Caco-2 (cell line): ENCODE measurements at regions not wholly inside any gene's neighbourhood (a gene's known extent, or its start where the extent isn't known, plus 50 kb on each side); places are given as distances from the start of the nearest gene placed in this dataset.

Experiments
- BruUV-seq: library from RNA; stranded (reverse); fragments of 400-500 nt; replicated peaks from 2 replicates; lab custom pipeline; 2021; lab: Mats Ljungman, UMichigan
- CTCF ChIA-PET: fragments of 300-600 bp; sonication (Branson Sonifier 250); formaldehyde crosslinking; loops from one replicate; lab custom pipeline; 2022; ENCODE audit warnings: antibody characterized with exemption; lab: Charles Lee
- POLR2A ChIA-PET: fragments of 300-600 bp; sonication (Branson Sonifier 250); formaldehyde crosslinking; loops from one replicate; lab custom pipeline; 2022; ENCODE audit warnings: antibody characterized with exemption; lab: Charles Lee
- DNase-seq, 2 experiments: peaks; one replicate each; pipeline versions ENCODE4 v3.0.0 to v3.0.0-alpha.2; 2020 to 2022
- H3K27me3 ChIP-seq: replicated peaks from 2 replicates; pipeline ENCODE4 v1.6.0; 2011; ENCODE audit warnings: low read length; ENCODE audit not compliant: control insufficient read depth, insufficient read depth
- H3K36me3 ChIP-seq: 2 replicates; pipeline ENCODE4 v1.5.1; 2011; ENCODE audit warnings: low read length; ENCODE audit not compliant: control insufficient read depth, insufficient read depth
- H3K4me1 ChIP-seq: fragments of 250-450 bp; sonication (Bioruptor Pico); 2 replicates; pipeline ENCODE4 v1.5.1; 2020; ENCODE audit warnings: mild to moderate bottlenecking
- H3K4me3 ChIP-seq: 2 replicates; pipeline ENCODE4 v1.5.1; 2011; ENCODE audit warnings: low read depth, mild to moderate bottlenecking, control low read depth, low read length
- H3K9me3 ChIP-seq: fragments of 250-450 bp; sonication (Bioruptor Pico); 2 replicates; pipeline ENCODE4 v1.5.1; 2020; ENCODE audit warnings: mild to moderate bottlenecking, moderate library complexity
- H3K27ac Mint-ChIP-seq: one replicate; pipeline ENCODE4 v1.8.0; 2022; ENCODE audit warnings: mixed read lengths; ENCODE audit not compliant: unreplicated experiment
- H3K27me3 Mint-ChIP-seq: one replicate; pipeline ENCODE4 v1.8.0; 2022; ENCODE audit warnings: mixed read lengths; ENCODE audit not compliant: insufficient read depth, unreplicated experiment
- H3K36me3 Mint-ChIP-seq: one replicate; pipeline ENCODE4 v1.8.0; 2022; ENCODE audit warnings: mild to moderate bottlenecking, mixed read lengths; ENCODE audit not compliant: insufficient read depth, unreplicated experiment
- H3K4me1 Mint-ChIP-seq: one replicate; pipeline ENCODE4 v1.8.0; 2022; ENCODE audit warnings: low read depth, mixed read lengths; ENCODE audit not compliant: unreplicated experiment
- H3K4me3 Mint-ChIP-seq: one replicate; pipeline ENCODE4 v1.8.0; 2022; ENCODE audit warnings: mild to moderate bottlenecking, moderate library complexity, mixed read lengths; ENCODE audit not compliant: unreplicated experiment
- H3K9me3 Mint-ChIP-seq: one replicate; pipeline ENCODE4 v1.8.0; 2022; ENCODE audit warnings: mixed read lengths; ENCODE audit not compliant: unreplicated experiment
- CTCF ChIP-seq, 2 experiments: fragments of 200-600 bp in 1 of 2; IDR thresholded peaks; 1 replicate in 1 of 2; 2 replicates in 1 of 2; pipeline versions ENCODE4 v1.5.1 to v1.8.0; 2011 to 2022; ENCODE audit warnings: antibody characterized with exemption in 1 of 2, control low read depth in 1 of 2, inconsistent platforms in 1 of 2, low read depth in 1 of 2, low read length in 1 of 2, mild to moderate bottlenecking in 1 of 2, moderate library complexity in 1 of 2; ENCODE audit not compliant: insufficient read depth in 1 of 2, severe bottlenecking in 1 of 2, unreplicated experiment in 1 of 2
- intact Hi-C: fragments of 100-400 bp; cut with micrococcal nuclease; formaldehyde crosslinking; loops from one replicate; pipeline ENCODE4 v1.10.0; 2022; ENCODE audit not compliant: unreplicated experiment

GRCh38 chr2:191512216-191512835, 165.6 kb upstream of the NABP1 start:
- no peaks in the 10 kb centered on the region for H3K27me3 ChIP-seq
- ChIA-PET CTCF (no interaction called here), POLR2A (no interaction called here)
- peaks cover 6% of the 10 kb centered on the region for H3K36me3 Mint-ChIP-seq
- no peak for TF ChIP-seq CTCF (IDR thresholded peaks at IDR 0.05; ENCODE audit: insufficient read depth in 1 of 2, low read depth in 1 of 2, low read length in 1 of 2, severe bottlenecking in 1 of 2, unreplicated experiment in 1 of 2)
- no peak overlapping the region for H3K4me3 Mint-ChIP-seq
- no peaks in the 10 kb centered on the region for H3K36me3 ChIP-seq
- no peak for DNase-seq
- H3K27me3 Mint-ChIP-seq, result no peaks in the 10 kb centered on the region
- H3K9me3 Mint-ChIP-seq, result peaks cover 16% of the 10 kb centered on the region
- peaks cover 11% of the 10 kb centered on the region; the same call in 1 of the 2 replicates for H3K9me3 ChIP-seq
- no peak overlapping the region for H3K4me3 ChIP-seq
- peaks cover 15% of the 10 kb centered on the region for H3K4me1 Mint-ChIP-seq
- BruUV-seq, result no TSS peak
- H3K27ac Mint-ChIP-seq, result no peak overlapping the region
- no peaks in the 10 kb centered on the region for H3K4me1 ChIP-seq
- intact Hi-C loops, result no loop called here

- H3K4me1 ChIP-seq, result no peaks in the 10 kb centered on the region
- no peak overlapping the region for H3K27ac Mint-ChIP-seq
- H3K27me3 Mint-ChIP-seq, result no peaks in the 10 kb centered on the region
- no peak for DNase-seq
- no TSS peak for BruUV-seq
- intact Hi-C loops, result no loop called here
- peaks cover under 1% of the 10 kb centered on the region for H3K36me3 Mint-ChIP-seq
- peaks cover 15% of the 10 kb centered on the region for H3K4me1 Mint-ChIP-seq
- ChIA-PET POLR2A (no interaction called here), CTCF (no interaction called here)
- H3K9me3 Mint-ChIP-seq, result peaks cover 11% of the 10 kb centered on the region
- H3K9me3 ChIP-seq, result peaks cover 8% of the 10 kb centered on the region; the same call in 1 of the 2 replicates
- no peak for TF ChIP-seq CTCF (IDR thresholded peaks at IDR 0.05; ENCODE audit: insufficient read depth in 1 of 2, low read depth in 1 of 2, low read length in 1 of 2, severe bottlenecking in 1 of 2, unreplicated experiment in 1 of 2)
- H3K4me3 Mint-ChIP-seq, result no peak overlapping the region
- H3K27me3 ChIP-seq, result no peaks in the 10 kb centered on the region
- H3K36me3 ChIP-seq, result no peaks in the 10 kb centered on the region
- H3K4me3 ChIP-seq, result no peak overlapping the region
Measured at GRCh38 chr2:191512874-191513273, 165.1 kb upstream of the NABP1 start.

GRCh38 chr2:191514613-191515012, 163.3 kb upstream of the NABP1 start:
- ChIA-PET CTCF (no interaction called here), POLR2A (no interaction called here)
- Mint-ChIP-seq H3K27ac (no peak overlapping the region), H3K36me3 (no peaks in the 10 kb centered on the region), H3K4me3 (no peak overlapping the region), H3K9me3 (no peaks in the 10 kb centered on the region), H3K27me3 (no peaks in the 10 kb centered on the region), H3K4me1 (peaks cover 22% of the 10 kb centered on the region)
- no TSS peak for BruUV-seq
- Histone ChIP-seq H3K4me3 (no peak overlapping the region), H3K27me3 (no peaks in the 10 kb centered on the region), H3K36me3 (no peaks in the 10 kb centered on the region), H3K4me1 (no peaks in the 10 kb centered on the region), H3K9me3 (no peaks in the 10 kb centered on the region)
- intact Hi-C loops, result no loop called here
- TF ChIP-seq CTCF (IDR thresholded peaks at IDR 0.05; ENCODE audit: insufficient read depth in 1 of 2, low read depth in 1 of 2, low read length in 1 of 2, severe bottlenecking in 1 of 2, unreplicated experiment in 1 of 2), result no peak
- DNase-seq, result no peak
